ENCODE measurements at regions not wholly inside any gene's neighbourhood (a gene's known extent, or its start where the extent isn't known, plus 50 kb on each side); places are given as distances from the start of the nearest gene placed in this dataset.

GRCh38 chr7:25900245-25900644, 251.8 kb upstream of the NFE2L3 start:
- TF ChIP-seq CTCF (IDR thresholded peaks at IDR 0.05) (no peak), POLR2A (IDR thresholded peaks at IDR 0.05) (no peak)
